ENCODE measurements at regions not wholly inside any gene's neighbourhood (a gene's known extent, or its start where the extent isn't known, plus 50 kb on each side); places are given as distances from the start of the nearest gene placed in this dataset.

DNA sequence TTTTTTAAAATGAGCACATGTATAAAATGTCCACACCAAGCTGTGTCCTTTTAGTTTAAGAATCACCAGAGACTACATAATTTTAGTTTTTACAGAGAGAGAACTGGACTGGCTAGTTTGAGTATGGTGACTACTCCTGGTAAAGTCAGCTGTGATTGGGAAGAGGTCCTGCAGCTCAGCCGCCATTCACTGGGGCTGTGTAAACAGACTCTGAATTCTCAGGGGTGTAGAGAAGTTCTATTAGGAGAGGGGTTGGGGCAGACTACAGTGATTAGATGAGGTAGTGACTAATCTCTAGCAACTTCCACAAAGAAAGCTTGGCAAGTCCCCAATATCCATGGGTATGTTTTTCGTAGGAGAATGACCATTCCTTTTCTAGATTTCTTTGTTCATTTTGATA is 341.2 kb upstream of the MAP3K7 start:
- TF ChIP-seq, protein P1, sequence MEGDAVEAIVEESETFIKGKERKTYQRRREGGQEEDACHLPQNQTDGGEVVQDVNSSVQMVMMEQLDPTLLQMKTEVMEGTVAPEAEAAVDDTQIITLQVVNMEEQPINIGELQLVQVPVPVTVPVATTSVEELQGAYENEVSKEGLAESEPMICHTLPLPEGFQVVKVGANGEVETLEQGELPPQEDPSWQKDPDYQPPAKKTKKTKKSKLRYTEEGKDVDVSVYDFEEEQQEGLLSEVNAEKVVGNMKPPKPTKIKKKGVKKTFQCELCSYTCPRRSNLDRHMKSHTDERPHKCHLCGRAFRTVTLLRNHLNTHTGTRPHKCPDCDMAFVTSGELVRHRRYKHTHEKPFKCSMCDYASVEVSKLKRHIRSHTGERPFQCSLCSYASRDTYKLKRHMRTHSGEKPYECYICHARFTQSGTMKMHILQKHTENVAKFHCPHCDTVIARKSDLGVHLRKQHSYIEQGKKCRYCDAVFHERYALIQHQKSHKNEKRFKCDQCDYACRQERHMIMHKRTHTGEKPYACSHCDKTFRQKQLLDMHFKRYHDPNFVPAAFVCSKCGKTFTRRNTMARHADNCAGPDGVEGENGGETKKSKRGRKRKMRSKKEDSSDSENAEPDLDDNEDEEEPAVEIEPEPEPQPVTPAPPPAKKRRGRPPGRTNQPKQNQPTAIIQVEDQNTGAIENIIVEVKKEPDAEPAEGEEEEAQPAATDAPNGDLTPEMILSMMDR (IDR thresholded peaks at IDR 0.05; ENCODE audit: poor library complexity) = no peak
- TF ChIP-seq EZH2 (IDR thresholded peaks at IDR 0.05; ENCODE audit: borderline replicate concordance) = no peak
- TF ChIP-seq EZH2phosphoT487 (IDR thresholded peaks at IDR 0.05; ENCODE audit: low read depth, severe bottlenecking, unreplicated experiment) = no peak

Data from hepatocyte (in vitro differentiated cells).